ENCODE measurements at regions not wholly inside any gene's neighbourhood (a gene's known extent, or its start where the extent isn't known, plus 50 kb on each side); places are given as distances from the start of the nearest gene placed in this dataset.

DNA sequence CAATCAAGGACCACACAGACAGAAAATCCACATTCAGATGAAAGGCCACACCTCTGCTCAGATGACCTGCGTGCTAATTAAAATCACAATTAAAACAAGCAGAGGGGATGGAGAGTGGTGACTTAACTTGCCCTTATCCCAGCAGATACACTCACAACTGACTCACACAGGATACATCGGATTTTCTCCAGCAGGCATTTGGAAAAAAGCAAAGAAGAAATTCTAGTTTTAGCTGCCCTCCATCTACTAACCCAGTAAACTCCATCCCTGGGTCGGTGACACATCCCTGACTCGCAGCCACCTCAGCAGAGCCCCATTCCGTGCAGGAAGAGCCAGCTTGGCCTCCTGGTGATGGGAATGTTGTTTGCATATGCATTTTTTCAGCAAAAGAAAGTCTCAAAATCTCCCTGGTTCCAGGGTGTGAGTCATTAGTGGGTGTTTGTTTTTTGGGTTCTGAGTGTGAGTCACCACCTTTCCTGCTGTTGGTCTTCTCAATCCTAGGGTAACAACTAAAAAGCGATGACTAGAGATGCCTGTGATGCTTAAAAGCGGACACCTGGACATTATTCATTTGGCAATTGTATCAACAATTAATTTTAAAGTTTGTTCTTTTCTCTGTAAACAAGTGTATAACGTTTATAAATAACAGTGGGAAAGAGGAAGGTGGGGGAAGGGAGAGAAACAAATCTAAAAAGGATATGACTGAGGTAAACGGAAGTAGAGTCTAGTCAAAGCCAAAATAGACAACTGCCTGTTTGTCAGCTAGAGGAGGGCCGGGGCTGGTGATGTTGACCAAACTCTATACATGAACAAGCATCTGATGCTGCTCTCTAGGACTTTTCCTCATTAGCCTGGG, 49.8 kb upstream of the SLC4A7 start:
- TF ChIP-seq, protein P1, sequence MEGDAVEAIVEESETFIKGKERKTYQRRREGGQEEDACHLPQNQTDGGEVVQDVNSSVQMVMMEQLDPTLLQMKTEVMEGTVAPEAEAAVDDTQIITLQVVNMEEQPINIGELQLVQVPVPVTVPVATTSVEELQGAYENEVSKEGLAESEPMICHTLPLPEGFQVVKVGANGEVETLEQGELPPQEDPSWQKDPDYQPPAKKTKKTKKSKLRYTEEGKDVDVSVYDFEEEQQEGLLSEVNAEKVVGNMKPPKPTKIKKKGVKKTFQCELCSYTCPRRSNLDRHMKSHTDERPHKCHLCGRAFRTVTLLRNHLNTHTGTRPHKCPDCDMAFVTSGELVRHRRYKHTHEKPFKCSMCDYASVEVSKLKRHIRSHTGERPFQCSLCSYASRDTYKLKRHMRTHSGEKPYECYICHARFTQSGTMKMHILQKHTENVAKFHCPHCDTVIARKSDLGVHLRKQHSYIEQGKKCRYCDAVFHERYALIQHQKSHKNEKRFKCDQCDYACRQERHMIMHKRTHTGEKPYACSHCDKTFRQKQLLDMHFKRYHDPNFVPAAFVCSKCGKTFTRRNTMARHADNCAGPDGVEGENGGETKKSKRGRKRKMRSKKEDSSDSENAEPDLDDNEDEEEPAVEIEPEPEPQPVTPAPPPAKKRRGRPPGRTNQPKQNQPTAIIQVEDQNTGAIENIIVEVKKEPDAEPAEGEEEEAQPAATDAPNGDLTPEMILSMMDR (IDR thresholded peaks at IDR 0.05; ENCODE audit: low read depth, low read length), result no peak
- no peak for TF ChIP-seq EZH2phosphoT487 (IDR thresholded peaks at IDR 0.05; ENCODE audit: low read depth)

Data from OCI-LY3 (cell line).